ENCODE measurements at regions not wholly inside any gene's neighbourhood (a gene's known extent, or its start where the extent isn't known, plus 50 kb on each side); places are given as distances from the start of the nearest gene placed in this dataset.
"Not testable (repeated sequence)": the region's sequence is repeated elsewhere in the genome, so short reads cannot be mapped to it uniquely, and the experiment has no call there.

DNA sequence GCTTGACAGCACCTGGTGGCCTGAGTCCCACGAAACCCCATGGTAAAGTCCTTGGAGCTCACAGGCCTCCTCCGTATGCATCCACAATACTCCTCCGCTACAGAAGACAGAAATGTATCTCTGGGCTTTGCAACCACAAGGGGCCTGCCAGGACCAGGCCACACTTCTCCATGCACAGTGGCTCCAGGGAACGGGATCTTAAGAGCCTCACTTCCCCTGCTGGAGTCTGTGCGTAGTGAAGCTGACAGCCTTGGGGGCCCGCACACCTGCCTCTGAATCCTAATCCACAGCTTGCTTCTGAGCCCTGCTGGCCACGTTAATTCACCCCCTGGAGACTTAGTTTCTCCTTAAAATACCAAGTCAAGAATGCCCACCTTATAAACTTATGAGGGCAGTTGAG is 125.7 kb downstream of the COPRS start:
- no peaks in the 10 kb centered on the region for H3K36me3 Mint-ChIP-seq (ENCODE audit: low read depth, unreplicated experiment)
- H3K9me3 Mint-ChIP-seq (ENCODE audit: unreplicated experiment) = no peaks in the 10 kb centered on the region
- no peaks in the 10 kb centered on the region for H3K27me3 Mint-ChIP-seq (ENCODE audit: unreplicated experiment)
- TF ChIP-seq, protein P1, sequence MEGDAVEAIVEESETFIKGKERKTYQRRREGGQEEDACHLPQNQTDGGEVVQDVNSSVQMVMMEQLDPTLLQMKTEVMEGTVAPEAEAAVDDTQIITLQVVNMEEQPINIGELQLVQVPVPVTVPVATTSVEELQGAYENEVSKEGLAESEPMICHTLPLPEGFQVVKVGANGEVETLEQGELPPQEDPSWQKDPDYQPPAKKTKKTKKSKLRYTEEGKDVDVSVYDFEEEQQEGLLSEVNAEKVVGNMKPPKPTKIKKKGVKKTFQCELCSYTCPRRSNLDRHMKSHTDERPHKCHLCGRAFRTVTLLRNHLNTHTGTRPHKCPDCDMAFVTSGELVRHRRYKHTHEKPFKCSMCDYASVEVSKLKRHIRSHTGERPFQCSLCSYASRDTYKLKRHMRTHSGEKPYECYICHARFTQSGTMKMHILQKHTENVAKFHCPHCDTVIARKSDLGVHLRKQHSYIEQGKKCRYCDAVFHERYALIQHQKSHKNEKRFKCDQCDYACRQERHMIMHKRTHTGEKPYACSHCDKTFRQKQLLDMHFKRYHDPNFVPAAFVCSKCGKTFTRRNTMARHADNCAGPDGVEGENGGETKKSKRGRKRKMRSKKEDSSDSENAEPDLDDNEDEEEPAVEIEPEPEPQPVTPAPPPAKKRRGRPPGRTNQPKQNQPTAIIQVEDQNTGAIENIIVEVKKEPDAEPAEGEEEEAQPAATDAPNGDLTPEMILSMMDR (IDR thresholded peaks at IDR 0.05; ENCODE audit: unreplicated experiment) = no peak
- H3K4me3 Mint-ChIP-seq (ENCODE audit: unreplicated experiment) = no peak overlapping the region
- no peaks in the 10 kb centered on the region for H3K4me1 Mint-ChIP-seq (ENCODE audit: unreplicated experiment)
- H3K27ac Mint-ChIP-seq (ENCODE audit: unreplicated experiment) = no peak overlapping the region
- DNase-seq (ENCODE audit: low spot score) = no peak

DNA sequence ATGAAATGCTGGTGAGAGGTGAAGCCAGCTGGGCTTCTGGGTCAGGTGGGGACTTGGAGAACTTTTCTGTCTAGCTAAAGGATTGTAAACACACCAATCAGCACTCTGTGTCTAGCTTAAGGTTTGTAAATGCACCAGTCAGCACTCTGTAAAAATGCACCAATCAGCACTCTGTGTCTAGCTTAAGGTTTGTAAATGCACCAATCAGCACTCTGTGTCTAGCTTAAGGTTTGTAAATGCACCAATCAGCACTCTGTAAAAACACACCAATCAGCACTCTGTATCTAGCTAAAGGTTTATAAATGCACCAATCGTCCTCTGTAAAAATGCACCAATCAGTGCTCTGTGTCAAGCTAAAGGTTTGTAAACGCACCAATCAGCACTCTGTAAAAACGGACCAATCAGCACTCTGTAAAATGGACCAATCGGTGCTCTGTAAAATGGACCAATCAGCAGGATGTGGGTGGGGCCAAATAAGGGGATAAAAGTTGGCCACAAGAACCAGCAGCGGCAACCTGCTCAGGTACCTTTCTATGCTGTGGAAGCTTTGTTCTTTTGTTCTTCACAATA is 127.4 kb downstream of the COPRS start:
- H3K4me3 Mint-ChIP-seq (ENCODE audit: unreplicated experiment); DNase-seq (ENCODE audit: low spot score); H3K4me1 Mint-ChIP-seq (ENCODE audit: unreplicated experiment); H3K27me3 Mint-ChIP-seq (ENCODE audit: unreplicated experiment); H3K9me3 Mint-ChIP-seq (ENCODE audit: unreplicated experiment); H3K27ac Mint-ChIP-seq (ENCODE audit: unreplicated experiment); H3K36me3 Mint-ChIP-seq (ENCODE audit: low read depth, unreplicated experiment): not testable (repeated sequence)

DNA sequence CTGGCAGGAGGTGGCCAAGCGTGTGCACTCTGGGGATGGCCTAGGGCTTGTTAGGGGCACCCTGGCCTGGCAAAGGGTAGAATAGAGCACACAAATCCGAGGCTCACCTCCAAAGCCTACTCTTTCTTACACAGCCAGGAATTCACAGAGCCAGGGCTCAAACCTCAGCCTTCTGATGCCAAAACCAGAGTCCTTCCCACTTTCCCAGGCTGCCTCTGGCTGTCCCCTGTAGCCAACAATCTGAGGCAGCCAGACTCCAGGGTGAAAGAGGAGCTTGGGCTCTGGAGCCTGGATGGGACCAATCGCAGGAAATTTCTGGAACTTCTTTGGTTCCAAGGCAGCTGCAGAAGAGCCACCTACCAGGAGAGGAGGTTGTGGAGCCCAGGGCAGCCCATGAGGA is 127.9 kb downstream of the COPRS start:
- H3K27ac Mint-ChIP-seq (ENCODE audit: unreplicated experiment) = no peak overlapping the region

DNA sequence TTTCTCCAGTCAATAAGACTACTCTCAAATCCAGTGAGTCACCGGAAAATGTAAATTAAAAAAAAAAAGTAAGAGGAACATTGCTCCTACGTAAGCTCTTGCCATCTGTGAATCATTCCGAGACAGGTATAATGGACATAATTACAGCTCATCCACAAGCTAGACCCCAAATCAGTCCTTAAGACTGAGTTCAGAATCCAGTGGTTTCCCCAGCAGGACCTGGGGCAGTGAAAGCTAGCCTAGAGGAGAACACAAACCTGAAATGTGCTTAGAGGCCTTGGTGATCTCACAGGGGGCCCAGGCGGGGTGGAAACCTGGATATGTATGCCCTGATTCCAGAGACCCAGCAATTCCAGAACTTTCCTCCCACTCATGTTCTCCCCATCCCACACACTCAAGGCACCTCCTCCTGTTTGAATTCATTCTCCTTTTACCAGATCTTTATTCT is 132.0 kb downstream of the COPRS start:
- H3K27ac Mint-ChIP-seq (ENCODE audit: unreplicated experiment) = no peak overlapping the region
- peaks cover 7% of the 10 kb centered on the region for H3K27me3 Mint-ChIP-seq (ENCODE audit: unreplicated experiment)
- TF ChIP-seq, protein P1 (IDR thresholded peaks at IDR 0.05; ENCODE audit: unreplicated experiment) = no peak
- H3K4me1 Mint-ChIP-seq (ENCODE audit: unreplicated experiment) = peaks cover 3% of the 10 kb centered on the region
- no peak for DNase-seq (ENCODE audit: low spot score)
- H3K4me3 Mint-ChIP-seq (ENCODE audit: unreplicated experiment) = no peak overlapping the region
- no peaks in the 10 kb centered on the region for H3K9me3 Mint-ChIP-seq (ENCODE audit: unreplicated experiment)
- H3K36me3 Mint-ChIP-seq (ENCODE audit: low read depth, unreplicated experiment) = peaks cover 6% of the 10 kb centered on the region

More for the DNA sequence above, 127.9 kb downstream of the COPRS start:
- Mint-ChIP-seq H3K27me3 (ENCODE audit: unreplicated experiment) (peaks cover 1% of the 10 kb centered on the region), H3K9me3 (ENCODE audit: unreplicated experiment) (no peaks in the 10 kb centered on the region), H3K36me3 (ENCODE audit: low read depth, unreplicated experiment) (no peaks in the 10 kb centered on the region), H3K4me1 (ENCODE audit: unreplicated experiment) (no peaks in the 10 kb centered on the region), H3K4me3 (ENCODE audit: unreplicated experiment) (no peak overlapping the region)
- TF ChIP-seq, protein P1 (IDR thresholded peaks at IDR 0.05; ENCODE audit: unreplicated experiment) = no peak
- DNase-seq (ENCODE audit: low spot score) = no peak

DNA sequence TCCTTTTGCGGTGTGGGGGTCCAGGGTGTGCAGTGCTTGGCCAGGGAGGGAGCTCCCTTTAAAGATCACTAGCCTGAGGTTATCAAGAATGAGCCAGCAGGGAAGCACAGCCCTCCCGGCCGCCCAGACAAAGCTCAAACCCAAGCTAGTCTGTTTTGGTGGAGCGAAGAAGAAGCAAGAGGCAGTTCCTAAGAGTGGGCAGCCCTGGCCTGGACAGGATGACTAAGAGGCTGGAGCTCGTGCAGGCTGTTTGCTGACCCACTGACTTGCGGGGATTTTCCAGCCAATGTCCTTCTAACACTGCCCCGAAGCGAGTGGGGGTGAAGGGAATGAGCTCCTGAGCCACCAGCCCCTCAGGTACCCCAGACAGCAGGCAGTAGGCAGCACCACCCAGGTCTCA is 134.4 kb downstream of the COPRS start:
- H3K4me3 Mint-ChIP-seq (ENCODE audit: unreplicated experiment) = no peak overlapping the region

More for the DNA sequence above, 134.4 kb downstream of the COPRS start:
- Mint-ChIP-seq H3K36me3 (ENCODE audit: low read depth, unreplicated experiment) (peaks cover 12% of the 10 kb centered on the region), H3K27me3 (ENCODE audit: unreplicated experiment) (peaks cover 11% of the 10 kb centered on the region), H3K4me1 (ENCODE audit: unreplicated experiment) (peaks cover 3% of the 10 kb centered on the region), H3K9me3 (ENCODE audit: unreplicated experiment) (no peaks in the 10 kb centered on the region), H3K27ac (ENCODE audit: unreplicated experiment) (no peak overlapping the region)
- TF ChIP-seq, protein P1 (IDR thresholded peaks at IDR 0.05; ENCODE audit: unreplicated experiment) = no peak
- DNase-seq (ENCODE audit: low spot score) = no peak
